Stomach (tissue), 8 donors: ENCODE measurements at regions not wholly inside any gene's neighbourhood (a gene's known extent, or its start where the extent isn't known, plus 50 kb on each side); places are given as distances from the start of the nearest gene placed in this dataset.

Source experiments
- DNase-seq, 2 donors: peaks; one replicate each; pipeline versions ENCODE4 v3.0.0 to v3.0.0-alpha.2; 2013 to 2019
- H3K27ac ChIP-seq, 5 donors: fragments of 200-600 bp in 4 of 5; sonication (generic) in 4 of 5; one replicate each; pipeline ENCODE4 v1.5.1; 2013 to 2019; ENCODE audit warnings: mild to moderate bottlenecking in 1 of 5, moderate library complexity in 1 of 5
- H3K27me3 ChIP-seq, 3 donors: fragments of 200-600 bp; sonication (generic); one replicate each; pipeline ENCODE4 v1.5.1; 2017 to 2019; ENCODE audit warnings: mixed run types in 1 of 3
- H3K36me3 ChIP-seq, 4 donors: fragments of 200-600 bp; sonication (generic); 1 replicate in 3 of 4; 2 replicates in 1 of 4; pipeline ENCODE4 v1.5.1; 2016 to 2019
- H3K4me1 ChIP-seq, 4 donors: fragments of 200-600 bp; sonication (generic); one replicate each; pipeline ENCODE4 v1.5.1; 2016 to 2019
- H3K4me3 ChIP-seq, 4 donors: fragments of 200-600 bp; sonication (generic) in 3 of 4; one replicate each; pipeline ENCODE4 v1.5.1; 2016 to 2019; ENCODE audit warnings: mild to moderate bottlenecking in 1 of 4
- H3K9me3 ChIP-seq, 4 donors: fragments of 200-600 bp; sonication (generic); one replicate each; pipeline ENCODE4 v1.5.1; 2016 to 2019
- EP300 ChIP-seq: sonication (generic); formaldehyde crosslinking; IDR thresholded peaks from one replicate; pipeline ENCODE4 v1.6.1; 2017; ENCODE audit warnings: antibody characterized with exemption
- POLR2A ChIP-seq, 4 donors: fragments of 450-650 bp; IDR thresholded peaks; one replicate each; pipeline ENCODE4 v1.6.1; 2016; ENCODE audit warnings: antibody characterized with exemption in 4 of 4, control low read depth in 2 of 4, mild to moderate bottlenecking in 1 of 4, moderate library complexity in 1 of 4
- POLR2AphosphoS5 ChIP-seq, 3 donors: sonication (generic); formaldehyde crosslinking; IDR thresholded peaks; one replicate each; pipeline ENCODE4 v1.6.1; 2016; ENCODE audit warnings: antibody characterized with exemption in 3 of 3
- WGBS, 5 donors: extraction: QIAGEN DNeasy Blood & Tissue Kit in 3 of 5; methylation state at CpG; one replicate each; pipeline versions ENCODE4 v1.1.5 to v1.1.7; 2013 to 2018; 5-methylcytosine and 5-hydroxymethylcytosine counted together
- intact Hi-C: fragments of 100-400 bp; cut with DNase I; formaldehyde crosslinking; loops from one replicate; pipeline ENCODE4 v1.15.1; 2023; ENCODE audit warnings: low total_unique reads
- TF ChIP-seq, protein P1 (sequence below), 7 experiments: fragments of 450-650 bp in 4 of 7; fragments of 200-600 bp in 3 of 7; sonication (generic) in 3 of 7; IDR thresholded peaks; one replicate each; pipeline ENCODE4 v1.5.1; 2016 to 2019; ENCODE audit warnings: antibody characterized with exemption in 7 of 7, control low read depth in 2 of 7, mild to moderate bottlenecking in 1 of 7
- donor health status: healthy with polysubstance abuse.
- donor health status: Bipolar disorder and iron deficiency.
- donor health status: healthy.

DNA sequence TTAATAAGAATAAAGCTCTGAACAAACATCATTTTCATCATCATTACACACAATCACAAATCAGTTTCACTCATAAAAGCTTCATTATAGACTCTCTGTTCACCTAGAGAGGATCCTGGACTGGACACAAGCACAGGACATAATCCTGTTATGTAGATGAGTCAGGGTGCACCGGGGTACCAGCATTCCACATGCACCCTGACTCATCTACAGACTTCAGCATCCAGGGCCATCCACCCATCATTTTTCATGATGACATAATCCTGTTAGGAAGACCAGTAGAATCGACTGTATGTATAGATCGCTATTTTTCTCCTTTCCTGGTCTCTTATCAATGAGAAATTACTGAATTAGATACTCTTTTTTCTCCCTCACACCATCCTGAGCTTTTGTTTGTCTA is 73.7 kb upstream of the PIK3C3 start:
- no peak for DNase-seq
- H3K36me3 ChIP-seq, result no peaks in the 10 kb centered on the region
- H3K9me3 ChIP-seq, result no peaks in the 10 kb centered on the region
- intact Hi-C loops, result no loop called here
- no peaks in the 10 kb centered on the region for H3K27me3 ChIP-seq
- TF ChIP-seq POLR2A (IDR thresholded peaks at IDR 0.05) (no peak), EP300 (no peak), POLR2AphosphoS5 (IDR thresholded peaks at IDR 0.05) (no peak)
- TF ChIP-seq, protein P1, sequence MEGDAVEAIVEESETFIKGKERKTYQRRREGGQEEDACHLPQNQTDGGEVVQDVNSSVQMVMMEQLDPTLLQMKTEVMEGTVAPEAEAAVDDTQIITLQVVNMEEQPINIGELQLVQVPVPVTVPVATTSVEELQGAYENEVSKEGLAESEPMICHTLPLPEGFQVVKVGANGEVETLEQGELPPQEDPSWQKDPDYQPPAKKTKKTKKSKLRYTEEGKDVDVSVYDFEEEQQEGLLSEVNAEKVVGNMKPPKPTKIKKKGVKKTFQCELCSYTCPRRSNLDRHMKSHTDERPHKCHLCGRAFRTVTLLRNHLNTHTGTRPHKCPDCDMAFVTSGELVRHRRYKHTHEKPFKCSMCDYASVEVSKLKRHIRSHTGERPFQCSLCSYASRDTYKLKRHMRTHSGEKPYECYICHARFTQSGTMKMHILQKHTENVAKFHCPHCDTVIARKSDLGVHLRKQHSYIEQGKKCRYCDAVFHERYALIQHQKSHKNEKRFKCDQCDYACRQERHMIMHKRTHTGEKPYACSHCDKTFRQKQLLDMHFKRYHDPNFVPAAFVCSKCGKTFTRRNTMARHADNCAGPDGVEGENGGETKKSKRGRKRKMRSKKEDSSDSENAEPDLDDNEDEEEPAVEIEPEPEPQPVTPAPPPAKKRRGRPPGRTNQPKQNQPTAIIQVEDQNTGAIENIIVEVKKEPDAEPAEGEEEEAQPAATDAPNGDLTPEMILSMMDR (IDR thresholded peaks at IDR 0.05), result no peak
- H3K4me3 ChIP-seq, result no peak overlapping the region
- H3K27ac ChIP-seq, result no peak overlapping the region
- H3K4me1 ChIP-seq, result no peaks in the 10 kb centered on the region
- 83 to 87% (median 86%) methylated on average over 3 of the region's 3 CpGs for WGBS, 5 donors

GRCh38 chr18:41879256-41879655 is 75.8 kb upstream of the PIK3C3 start:
- Histone ChIP-seq H3K9me3 (no peaks in the 10 kb centered on the region), H3K27ac (no peak overlapping the region), H3K36me3 (no peaks in the 10 kb centered on the region), H3K4me3 (no peak overlapping the region), H3K27me3 (no peaks in the 10 kb centered on the region), H3K4me1 (no peaks in the 10 kb centered on the region)
- intact Hi-C loops, result no loop called here
- DNase-seq, result no peak
- no peak for TF ChIP-seq EP300
- TF ChIP-seq POLR2A (IDR thresholded peaks at IDR 0.05), result no peak
- TF ChIP-seq, protein P1 (IDR thresholded peaks at IDR 0.05), result no peak
- no peak for TF ChIP-seq POLR2AphosphoS5 (IDR thresholded peaks at IDR 0.05)
- 71 to 82% (median 79%) methylated on average over 3 of the region's 3 CpGs for WGBS, 5 donors

DNA sequence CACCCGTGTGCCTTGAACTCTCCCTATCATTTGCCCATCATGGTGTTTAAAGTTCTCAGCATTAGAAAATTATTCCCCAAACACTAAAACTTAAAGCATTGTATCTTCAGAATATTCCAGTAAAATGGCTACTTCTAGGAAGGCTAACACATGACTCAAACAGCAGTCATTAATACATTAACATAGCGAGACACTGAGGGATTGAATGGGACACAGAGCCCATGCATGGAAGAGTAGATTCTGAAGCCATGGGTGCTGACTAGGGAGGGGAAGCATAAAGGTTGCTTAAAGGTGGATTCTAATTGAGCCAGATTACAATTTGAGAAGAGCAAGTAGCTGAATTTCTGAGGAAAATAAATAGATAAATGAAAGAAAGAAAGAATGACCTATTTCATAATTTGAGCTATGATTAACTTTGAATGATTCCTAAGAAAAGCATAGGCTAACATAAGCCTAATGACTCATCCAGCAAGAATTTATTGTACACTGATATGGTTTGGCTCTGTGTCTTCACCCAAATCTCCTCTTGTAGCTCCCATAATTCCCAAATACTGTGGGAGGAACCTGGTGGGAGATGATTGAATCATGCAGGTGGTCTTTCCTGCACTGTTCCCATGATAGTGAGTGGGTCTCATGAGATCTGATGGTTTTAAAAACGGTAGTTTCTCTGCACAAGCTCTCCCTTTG is 79.8 kb upstream of the PIK3C3 start:
- Histone ChIP-seq H3K36me3 (no peaks in the 10 kb centered on the region), H3K27ac (no peak overlapping the region), H3K27me3 (no peaks in the 10 kb centered on the region), H3K4me1 (no peaks in the 10 kb centered on the region), H3K9me3 (no peaks in the 10 kb centered on the region), H3K4me3 (no peak overlapping the region)
- TF ChIP-seq POLR2AphosphoS5 (IDR thresholded peaks at IDR 0.05) (no peak), POLR2A (IDR thresholded peaks at IDR 0.05) (no peak), EP300 (no peak)
- TF ChIP-seq, protein P1 (IDR thresholded peaks at IDR 0.05), result no peak
- intact Hi-C loops, result no loop called here
- 72 to 82% (median 80%) methylated on average over 3 of the region's 3 CpGs for WGBS, 5 donors
- no peak for DNase-seq

GRCh38 chr18:41873730-41874129 is 81.3 kb upstream of the PIK3C3 start:
- TF ChIP-seq, protein P1 (IDR thresholded peaks at IDR 0.05), result no peak
- TF ChIP-seq POLR2A (IDR thresholded peaks at IDR 0.05), result no peak
- TF ChIP-seq POLR2AphosphoS5 (IDR thresholded peaks at IDR 0.05), result no peak
- no peak for TF ChIP-seq EP300
- Histone ChIP-seq H3K4me3 (no peak overlapping the region), H3K9me3 (no peaks in the 10 kb centered on the region), H3K27me3 (no peaks in the 10 kb centered on the region), H3K36me3 (no peaks in the 10 kb centered on the region), H3K4me1 (no peaks in the 10 kb centered on the region), H3K27ac (no peak overlapping the region)
- intact Hi-C loops, result no loop called here
- DNase-seq, result no peak
